Endothelial cell of umbilical vein (primary cell): ENCODE measurements at regions not wholly inside any gene's neighbourhood (a gene's known extent, or its start where the extent isn't known, plus 50 kb on each side); places are given as distances from the start of the nearest gene placed in this dataset.

Source experiments
- BruUV-seq: library from RNA; stranded (reverse); fragments of 400-500 nt; replicated peaks from 2 replicates; lab custom pipeline; 2021; lab: Mats Ljungman, UMichigan
- CTCF ChIA-PET: fragments of 300-600, 350-600 bp; sonication (Branson Sonifier 250); formaldehyde crosslinking; loops from one replicate; lab custom pipeline; 2021; ENCODE audit warnings: antibody characterized with exemption, inconsistent platforms; lab: Charles Lee
- POLR2A ChIA-PET: fragments of 300-600, 350-600 bp; sonication (Branson Sonifier 250); formaldehyde crosslinking; loops from one replicate; lab custom pipeline; 2021; ENCODE audit warnings: antibody characterized with exemption, inconsistent platforms; lab: Charles Lee
- DNase-seq: peaks from one replicate; pipeline ENCODE4 v3.0.0-alpha.2; 2011; ENCODE audit warnings: low read depth, low spot score
- FAIRE-seq: peaks from 2 replicates; lab custom pipeline; 2011; peaks lifted over from hg19 to GRCh38; lab: Jason Lieb, UNC
- H2AFZ ChIP-seq: 2 replicates; pipeline ENCODE4 v1.6.0; 2012; ENCODE audit warnings: low read depth, low read length, control low read depth, inconsistent platforms
- H3K27ac ChIP-seq: 2 replicates; pipeline ENCODE4 v1.5.1; 2011; ENCODE audit warnings: low read depth, mild to moderate bottlenecking, control low read depth, low read length, moderate library complexity; ENCODE audit not compliant: insufficient read depth
- H3K27me3 ChIP-seq, 2 experiments: 2 replicates each; pipeline versions ENCODE4 v1.6.0 to v1.6.1; 2011; ENCODE audit warnings: low read length in 2 of 2, mixed read lengths in 1 of 2; ENCODE audit not compliant: control insufficient read depth in 2 of 2, insufficient read depth in 2 of 2
- H3K36me3 ChIP-seq, 2 experiments: 2 replicates in 1 of 2; 3 replicates in 1 of 2; pipeline ENCODE4 v1.5.1; 2011; ENCODE audit warnings: low read length in 2 of 2, mild to moderate bottlenecking in 1 of 2, moderate library complexity in 1 of 2; ENCODE audit not compliant: control insufficient read depth in 2 of 2, insufficient read depth in 2 of 2; ENCODE audit errors: extremely low read depth in 1 of 2
- H3K4me1 ChIP-seq: 3 replicates; pipeline ENCODE4 v1.5.1; 2011; ENCODE audit warnings: mild to moderate bottlenecking, low read length; ENCODE audit not compliant: control insufficient read depth, insufficient read depth; ENCODE audit errors: extremely low read depth
- H3K4me2 ChIP-seq: 2 replicates; pipeline ENCODE4 v1.6.1; 2011; ENCODE audit warnings: low read length, control low read depth, mixed read lengths; ENCODE audit not compliant: insufficient read depth
- H3K4me3 ChIP-seq, 3 experiments: fragments of 200-600 bp in 1 of 3; sonication (generic), shearing (Covaris generic) in 1 of 3; replicated peaks in 1 of 3; 2 replicates each; pipeline ENCODE4 v1.5.1; 2011 to 2016; ENCODE audit warnings: control low read depth in 3 of 3, low read length in 3 of 3, mild to moderate bottlenecking in 2 of 3, inconsistent platforms in 1 of 3, low read depth in 1 of 3, moderate library complexity in 1 of 3; ENCODE audit not compliant: insufficient read depth in 1 of 3
- H3K79me2 ChIP-seq: 2 replicates; pipeline ENCODE4 v1.6.0; 2012; ENCODE audit warnings: low read length, inconsistent platforms; ENCODE audit not compliant: control insufficient read depth, insufficient read depth
- H3K9ac ChIP-seq: replicated peaks from 2 replicates; pipeline ENCODE3; 2011; ENCODE audit warnings: low read length, control low read depth; ENCODE audit not compliant: insufficient read depth; ENCODE audit errors: extremely low read depth
- H3K9me1 ChIP-seq: replicated peaks from 3 replicates; pipeline ENCODE4 v1.6.0; 2011; ENCODE audit warnings: mild to moderate bottlenecking, low read length; ENCODE audit not compliant: control insufficient read depth, insufficient read depth; ENCODE audit errors: extremely low read depth
- H3K9me3 ChIP-seq: replicated peaks from 2 replicates; pipeline ENCODE4 v1.5.1; 2012; ENCODE audit warnings: low read length, inconsistent platforms; ENCODE audit not compliant: control insufficient read depth, insufficient read depth
- H4K20me1 ChIP-seq: replicated peaks from 2 replicates; pipeline ENCODE3; 2011; ENCODE audit warnings: mild to moderate bottlenecking, low read length; ENCODE audit not compliant: control insufficient read depth, insufficient read depth; ENCODE audit errors: extremely low read depth
- CTCF ChIP-seq, 2 donors: IDR thresholded peaks; 1 replicate in 1 of 2; 2 replicates in 1 of 2; pipeline ENCODE4 v1.5.1; 2011; ENCODE audit warnings: low read length in 2 of 2, mild to moderate bottlenecking in 2 of 2, moderate library complexity in 2 of 2, control low read depth in 1 of 2, inconsistent platforms in 1 of 2, low read depth in 1 of 2; ENCODE audit not compliant: insufficient read depth in 1 of 2; ENCODE audit errors: extremely low read depth in 1 of 2
- EZH2 ChIP-seq: IDR thresholded peaks from 2 replicates; pipeline ENCODE4 v1.6.1; 2012; ENCODE audit warnings: borderline replicate concordance, low read depth, mild to moderate bottlenecking, moderate library complexity, low read length, inconsistent platforms; ENCODE audit not compliant: severe bottlenecking
- FOS ChIP-seq: IDR thresholded peaks from 2 replicates; pipeline ENCODE4 v1.6.1; 2011; ENCODE audit warnings: mild to moderate bottlenecking, low read length, moderate library complexity, borderline replicate concordance; ENCODE audit not compliant: insufficient read depth
- GATA2 ChIP-seq: IDR thresholded peaks from 2 replicates; pipeline ENCODE4 v1.7.0; 2011; ENCODE audit warnings: low read depth, mild to moderate bottlenecking, moderate library complexity, mixed read lengths, low read length; ENCODE audit not compliant: insufficient read length, insufficient read depth
- JUN ChIP-seq: IDR thresholded peaks from 2 replicates; pipeline ENCODE4 v1.6.1; 2011; ENCODE audit warnings: borderline replicate concordance, low read depth; ENCODE audit not compliant: insufficient read length, insufficient read depth
- MYC ChIP-seq: IDR thresholded peaks from one replicate; pipeline ENCODE4 v1.6.1; 2011; ENCODE audit warnings: mild to moderate bottlenecking, low read depth, low read length
- POLR2A ChIP-seq: IDR thresholded peaks from 2 replicates; pipeline ENCODE4 v1.6.1; 2012; ENCODE audit warnings: low read depth, mild to moderate bottlenecking, control low read depth, low read length
- POLR2AphosphoS5 ChIP-seq: IDR thresholded peaks from 2 replicates; pipeline ENCODE4 v1.6.1; 2012; ENCODE audit warnings: low read depth, mild to moderate bottlenecking, control low read depth, low read length, moderate library complexity; ENCODE audit not compliant: insufficient read depth
- dilution Hi-C: fragments of 300-500 bp; cut with MboI; formaldehyde crosslinking; loops from one replicate; pipeline ENCODE4 v1.15.0; 2019; ENCODE audit warnings: low sequenced_read_pairs; ENCODE audit not compliant: extremely low pct_ligation_motif_present
- intact Hi-C: fragments of 100-400 bp; cut with micrococcal nuclease; formaldehyde crosslinking; loops from one replicate; pipeline ENCODE4 v1.10.0; 2022
- TF ChIP-seq, protein P1 (sequence below): IDR thresholded peaks from 2 replicates; pipeline ENCODE4 v1.6.1; 2011; ENCODE audit not compliant: insufficient read depth, insufficient read length

DNA sequence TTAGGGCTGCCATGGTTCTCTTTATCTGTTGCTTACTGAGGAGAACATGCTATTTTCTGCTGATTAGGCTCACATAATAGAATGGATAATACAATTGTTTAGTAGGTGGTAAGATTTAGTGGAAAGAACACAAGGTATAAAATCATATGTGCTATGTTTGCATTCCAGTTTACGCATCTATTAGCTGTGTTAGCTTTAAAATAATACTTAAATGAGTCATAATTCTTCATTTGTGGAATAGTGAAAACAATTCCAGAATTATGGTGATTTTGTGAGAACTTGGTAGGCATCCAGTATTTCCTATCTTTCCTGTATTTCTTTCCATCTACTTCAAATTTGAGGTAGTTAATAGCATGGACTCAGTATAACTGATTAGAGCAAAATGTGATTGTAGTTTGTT is 1585.5 kb upstream of the LRRTM3 start:
- Histone ChIP-seq H3K27ac (peak overlapping the region; percentile 93), H2AFZ (peak overlapping the region; percentile 70), H3K36me3 (no peaks in the 10 kb centered on the region), H3K4me3 (no peak overlapping the region), H3K4me2 (peak overlapping the region; percentile 86), H3K9me1 (no peaks in the 10 kb centered on the region), H3K79me2 (no peaks in the 10 kb centered on the region), H3K9ac (no peak overlapping the region), H4K20me1 (no peaks in the 10 kb centered on the region), H3K27me3 (no peaks in the 10 kb centered on the region), H3K9me3 (no peaks in the 10 kb centered on the region), H3K4me1 (peaks cover 37% of the 10 kb centered on the region)
- TF ChIP-seq GATA2 (no peak), JUN (peak; percentile 46), MYC (no peak), FOS (peak; percentile 59), CTCF (IDR thresholded peaks at IDR 0.05; ENCODE audit: extremely low read depth in 1 of 2, insufficient read depth in 1 of 2, low read depth in 1 of 2, low read length in 2 of 2) (no peak), POLR2A (no peak), POLR2AphosphoS5 (no peak), EZH2 (no peak)
- TF ChIP-seq, protein P1, sequence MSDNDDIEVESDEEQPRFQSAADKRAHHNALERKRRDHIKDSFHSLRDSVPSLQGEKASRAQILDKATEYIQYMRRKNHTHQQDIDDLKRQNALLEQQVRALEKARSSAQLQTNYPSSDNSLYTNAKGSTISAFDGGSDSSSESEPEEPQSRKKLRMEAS: no peak
- dilution Hi-C loops (no loop called here), intact Hi-C loops (loop anchor here (2.0 kb wide), 1 partner anchor 468 kb away; no protein-coding TSS in a partner anchor)
- peak; percentile 80 for DNase-seq
- ChIA-PET CTCF (interaction anchor here (1.1 to 4.1 kb wide), 8 partner anchors 9 to 467 kb away, joined by 3 to 17 read pairs (median 7); no protein-coding TSS in a partner anchor), POLR2A (interaction anchor here (1.5 kb wide), 1 partner anchor 24 kb away, joined by 3 read pairs; no protein-coding TSS in a partner anchor)
- FAIRE-seq: no peak
- BruUV-seq: no TSS peak
